ENCODE measurements at regions not wholly inside any gene's neighbourhood (a gene's known extent, or its start where the extent isn't known, plus 50 kb on each side); places are given as distances from the start of the nearest gene placed in this dataset.

- peak; percentile 45 for DNase-seq (ENCODE audit: low spot score)
- FAIRE-seq, result no peak
Measured at GRCh38 chr2:226403369-226403768, 396.3 kb downstream of the IRS1 start.

DNA sequence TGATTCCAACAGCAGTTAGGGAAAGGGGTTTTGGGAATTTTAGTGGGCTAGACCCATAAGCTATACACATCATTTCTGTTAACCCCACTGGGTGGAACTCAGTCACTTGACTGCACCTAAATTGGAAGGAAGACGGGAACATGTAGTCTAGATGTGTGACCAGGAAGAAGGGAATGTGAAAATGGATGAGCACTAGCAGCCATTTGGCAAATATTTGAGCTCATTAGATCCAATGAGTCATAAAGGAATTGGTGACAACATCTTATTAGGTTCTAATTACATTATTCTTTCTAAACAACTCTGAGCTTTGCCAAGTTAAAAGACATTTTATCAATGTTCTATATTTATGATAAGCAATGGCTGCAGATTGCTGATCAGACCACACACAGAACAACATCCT lies 400.6 kb downstream of the IRS1 start:
- FAIRE-seq, result no peak
- no peak for DNase-seq (ENCODE audit: low spot score)

GRCh38 chr2:226398580-226398979 lies 401.0 kb downstream of the IRS1 start:
- DNase-seq (ENCODE audit: low spot score), result no peak
- FAIRE-seq, result no peak

DNA sequence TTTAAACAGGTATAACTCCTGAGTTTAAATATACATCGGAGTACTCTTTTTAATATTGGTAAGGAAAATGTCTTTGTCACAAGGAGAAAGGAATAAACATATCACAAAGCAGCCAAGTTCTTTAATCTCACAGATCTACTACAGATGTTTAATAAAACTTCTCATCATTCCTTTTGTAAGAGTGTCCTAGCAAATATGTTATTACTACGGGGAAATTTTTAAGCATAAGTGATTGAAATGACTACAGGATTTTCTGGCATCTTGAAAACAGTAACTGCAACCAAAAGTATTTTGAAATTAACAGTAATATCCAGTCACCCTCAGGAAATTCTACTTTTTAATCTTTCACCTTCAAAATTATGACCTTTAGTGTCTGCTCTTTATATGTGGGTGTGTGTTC lies 403.1 kb downstream of the IRS1 start:
- no peak for FAIRE-seq

DNA sequence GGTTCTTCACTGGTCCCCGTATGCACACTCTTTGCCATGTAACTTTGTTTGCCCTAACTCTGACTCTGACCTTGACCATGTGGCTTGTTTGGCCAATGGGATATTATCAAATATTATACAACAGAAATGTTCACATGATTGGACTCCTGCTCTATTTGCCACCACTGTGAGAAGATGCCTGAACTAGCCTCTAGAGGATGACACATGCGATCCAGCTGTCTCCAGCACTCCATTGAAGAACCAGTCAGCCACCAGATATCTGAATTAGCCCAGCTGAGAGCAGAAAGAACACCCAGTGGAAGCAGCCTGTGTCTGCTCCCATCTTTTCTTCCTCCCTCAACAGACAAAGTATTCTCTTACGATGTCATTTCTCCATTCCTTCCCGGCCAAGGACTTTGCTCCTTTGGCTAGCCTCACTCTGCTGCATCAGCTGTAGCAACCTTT lies 412.1 kb downstream of the IRS1 start:
- no peak for FAIRE-seq
- DNase-seq (ENCODE audit: low spot score), result no peak

More for the DNA sequence above, 403.1 kb downstream of the IRS1 start:
- DNase-seq (ENCODE audit: low spot score), result no peak

DNA sequence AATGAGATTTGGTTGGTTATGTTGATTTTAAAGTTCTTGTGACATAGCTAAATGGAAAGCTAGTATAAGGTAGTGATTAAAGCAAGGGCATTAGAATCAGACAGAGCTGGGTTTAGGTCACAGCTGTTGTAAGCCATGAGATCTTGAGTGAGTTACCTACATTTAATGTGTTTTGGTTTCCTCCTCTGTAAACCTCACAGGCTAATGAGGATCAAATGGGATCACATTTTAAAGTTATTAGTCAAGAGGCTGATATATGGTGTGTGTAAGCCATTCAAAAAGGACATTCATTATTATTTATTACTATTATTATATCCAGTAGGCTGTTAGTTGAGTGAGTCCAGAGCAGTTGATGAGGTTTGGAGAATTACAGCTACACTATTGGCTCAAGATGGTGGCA lies 416.2 kb downstream of the IRS1 start:
- FAIRE-seq, result no peak
- DNase-seq (ENCODE audit: low spot score), result no peak

- FAIRE-seq (no peak), DNase-seq (ENCODE audit: low spot score) (no peak)
Measured at GRCh38 chr2:226380679-226381078, 418.9 kb downstream of the IRS1 start.

- DNase-seq (ENCODE audit: low spot score) (no peak), FAIRE-seq (no peak)
Measured at GRCh38 chr2:226378753-226379705, 420.6 kb downstream of the IRS1 start.

DNA sequence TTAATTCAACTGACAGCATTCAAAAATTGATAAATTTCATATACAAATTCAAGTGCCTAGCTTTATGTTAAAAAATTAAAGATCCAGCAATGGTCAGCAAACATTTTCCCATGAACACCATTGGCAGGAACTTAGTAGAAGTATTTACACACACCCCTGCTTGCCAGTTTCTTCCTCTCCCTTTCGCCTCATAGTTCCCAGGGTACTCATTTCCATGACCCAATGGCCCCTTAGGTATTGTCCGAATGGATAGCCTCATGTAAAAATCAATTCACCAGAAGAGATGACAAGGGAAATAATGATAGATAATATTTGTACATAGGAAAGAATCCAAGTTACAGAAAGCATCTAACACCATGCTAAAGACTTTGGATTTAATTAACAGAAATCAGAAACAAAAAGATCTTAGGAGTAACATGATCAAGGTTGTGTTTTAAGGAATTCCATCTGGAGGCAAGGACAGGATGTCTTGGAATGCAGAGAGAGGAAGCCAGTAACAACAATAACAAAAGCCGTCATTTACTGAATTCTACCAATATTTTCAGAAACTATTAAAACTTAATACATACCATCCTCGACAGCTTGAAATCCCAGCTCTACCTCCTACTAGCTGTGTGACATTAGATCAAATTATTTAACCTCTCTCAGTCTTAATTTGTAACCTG lies 423.0 kb downstream of the IRS1 start:
- FAIRE-seq, result no peak
- no peak for DNase-seq (ENCODE audit: low spot score)

GRCh38 chr2:226366920-226367319 lies 432.7 kb downstream of the IRS1 start:
- DNase-seq (ENCODE audit: low spot score), result no peak
- no peak for FAIRE-seq

- FAIRE-seq (no peak), DNase-seq (ENCODE audit: low spot score) (no peak)
Measured at GRCh38 chr2:226364217-226364616, 435.4 kb downstream of the IRS1 start.

- FAIRE-seq (no peak), DNase-seq (ENCODE audit: low spot score) (peak; percentile 45)
Measured at GRCh38 chr2:226362980-226363379, 436.6 kb downstream of the IRS1 start.

DNA sequence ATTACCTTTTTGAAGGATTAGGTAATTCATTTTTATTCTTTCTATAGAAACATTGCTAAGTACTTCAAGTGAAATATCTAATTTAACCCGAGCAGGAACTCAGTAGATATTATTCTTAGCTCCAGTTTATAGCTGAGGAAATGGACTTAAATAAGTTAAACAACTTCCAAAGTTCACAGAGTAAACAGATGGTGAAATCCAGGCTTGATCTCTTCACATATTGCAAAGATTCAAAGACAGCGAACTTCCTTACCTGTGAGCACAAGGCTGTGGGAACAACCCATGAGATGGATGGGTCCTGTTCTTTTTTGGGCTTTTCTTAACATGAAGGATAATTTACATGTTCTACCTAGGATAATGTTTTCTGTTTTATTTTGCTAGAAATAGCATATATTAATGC lies 439.0 kb downstream of the IRS1 start:
- no peak for FAIRE-seq
- no peak for DNase-seq (ENCODE audit: low spot score)

- FAIRE-seq (no peak), DNase-seq (ENCODE audit: low spot score) (no peak)
Measured at GRCh38 chr2:226358688-226359087, 440.9 kb downstream of the IRS1 start.

DNA sequence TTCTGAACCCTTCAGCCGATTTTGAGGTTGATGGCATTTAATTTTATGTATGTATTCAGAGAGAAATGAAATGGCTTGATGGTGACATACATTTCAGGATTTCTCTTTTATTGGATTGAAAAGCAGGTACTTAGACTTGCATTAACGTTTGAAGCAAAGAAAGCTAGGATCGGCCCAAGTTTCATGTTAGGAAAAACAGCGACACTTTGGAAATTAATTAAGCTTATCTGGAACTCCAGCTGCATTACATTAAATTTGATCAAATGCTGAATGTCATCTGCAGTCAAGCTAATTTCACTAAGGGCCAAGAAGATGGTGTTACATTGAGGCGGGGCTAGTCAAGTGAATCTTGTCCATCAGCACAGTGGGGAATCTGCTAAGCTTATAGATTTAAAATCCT lies 441.8 kb downstream of the IRS1 start:
- DNase-seq (ENCODE audit: low spot score) (no peak), FAIRE-seq (no peak)

GRCh38 chr2:226355600-226355999 lies 444.0 kb downstream of the IRS1 start:
- FAIRE-seq (no peak), DNase-seq (ENCODE audit: low spot score) (no peak)

DNA sequence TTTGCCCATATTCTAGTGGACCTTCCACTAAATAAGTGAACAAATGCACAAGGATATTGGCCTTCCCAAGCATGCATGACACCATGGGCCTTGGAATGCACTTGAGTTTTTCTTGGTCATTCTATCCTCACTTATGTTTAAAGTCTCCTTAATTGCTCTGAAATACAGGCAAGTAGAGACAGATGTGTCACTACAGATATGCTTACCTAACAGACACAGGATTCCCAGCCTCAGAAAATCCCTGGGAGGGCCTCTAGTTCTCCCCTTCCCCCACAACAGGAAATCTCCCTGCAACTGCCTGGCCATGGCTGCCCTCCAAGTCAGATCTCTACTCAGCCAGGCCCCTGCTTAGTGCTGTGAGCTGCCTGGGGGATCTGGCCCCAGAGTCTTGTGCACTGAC lies 445.2 kb downstream of the IRS1 start:
- FAIRE-seq (no peak), DNase-seq (ENCODE audit: low spot score) (peak; percentile 53)

DNA sequence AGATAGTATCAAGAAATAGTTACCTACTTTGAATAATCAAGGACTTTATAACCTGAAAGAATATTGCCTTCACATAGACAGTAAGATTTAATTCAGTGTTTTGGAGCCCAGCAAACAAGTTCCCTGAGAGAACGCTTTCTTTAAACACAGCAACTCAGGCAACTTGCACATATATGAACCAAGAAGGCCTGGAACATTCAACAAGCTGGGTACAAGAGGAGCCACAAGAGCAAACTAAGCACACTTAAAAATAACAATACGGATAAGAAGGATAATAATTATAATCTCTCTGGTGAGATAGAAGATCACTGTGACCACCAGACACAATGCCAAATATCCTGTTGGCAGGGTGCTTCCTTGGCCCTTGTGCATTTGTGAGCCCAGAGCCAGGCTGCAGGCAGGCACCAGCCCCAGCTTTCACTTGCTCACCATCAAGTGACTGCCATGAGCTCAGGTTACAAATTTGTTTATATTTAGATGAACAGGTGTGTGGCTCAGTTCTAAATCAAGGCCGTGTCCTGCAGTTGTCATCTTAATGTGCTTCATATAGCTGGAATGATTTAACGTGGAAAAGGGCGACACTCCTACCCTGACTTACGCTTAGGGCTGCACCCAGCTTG lies 446.6 kb downstream of the IRS1 start:
- FAIRE-seq, result no peak
- DNase-seq (ENCODE audit: low spot score), result no peak

DNA sequence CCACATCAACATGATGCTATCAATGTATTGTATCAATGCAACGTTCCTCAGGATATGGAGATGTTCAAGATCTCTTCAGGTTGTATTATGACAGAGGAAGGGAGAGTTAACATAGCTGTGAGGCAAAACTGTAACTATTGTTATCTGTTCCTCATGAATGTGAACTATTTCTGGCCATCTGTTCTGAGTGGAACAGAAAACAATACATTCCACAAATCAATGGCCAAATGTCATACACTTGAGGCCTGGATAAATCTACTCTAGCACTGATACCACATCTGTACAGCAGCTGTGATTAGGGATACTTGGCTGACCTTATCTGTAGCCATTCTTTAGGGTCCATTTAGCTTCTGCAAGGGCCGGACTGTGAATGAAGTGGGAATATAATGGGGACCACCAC lies 447.9 kb downstream of the IRS1 start:
- DNase-seq (ENCODE audit: low spot score), result no peak
- no peak for FAIRE-seq

GRCh38 chr2:226339616-226340015 lies 460.0 kb downstream of the IRS1 start:
- peak; percentile 15 for FAIRE-seq
- no peak for DNase-seq (ENCODE audit: low spot score)

- FAIRE-seq (peak; percentile 77), DNase-seq (ENCODE audit: low spot score) (peak; percentile 14)
Measured at GRCh38 chr2:226338825-226339224, 460.8 kb downstream of the IRS1 start.

GRCh38 chr2:226337941-226338600 lies 461.5 kb downstream of the IRS1 start:
- DNase-seq (ENCODE audit: low spot score) (no peak), FAIRE-seq (no peak)
